ENCODE measurements at regions not wholly inside any gene's neighbourhood (a gene's known extent, or its start where the extent isn't known, plus 50 kb on each side); places are given as distances from the start of the nearest gene placed in this dataset.
"Not testable (repeated sequence)": the region's sequence is repeated elsewhere in the genome, so short reads cannot be mapped to it uniquely, and the experiment has no call there.

GRCh38 chr1:101121504-101121903 is 95.9 kb upstream of the DPH5 start:
- DNase-seq (ENCODE audit: low read depth) = no peak
- TF ChIP-seq CTCF (conservative IDR thresholded peaks at IDR 0.05; ENCODE audit: low read depth, low read length) = no peak
- no peak overlapping the region for H3K4me3 ChIP-seq (ENCODE audit: low read depth, low read length)

GRCh38 chr1:101120868-101121267 is 95.3 kb upstream of the DPH5 start:
- TF ChIP-seq CTCF (conservative IDR thresholded peaks at IDR 0.05; ENCODE audit: low read depth, low read length) = no peak
- DNase-seq (ENCODE audit: low read depth) = no peak

GRCh38 chr1:101119289-101119688 is 93.7 kb upstream of the DPH5 start:
- no peak for DNase-seq (ENCODE audit: low read depth)
- no peak for TF ChIP-seq CTCF (conservative IDR thresholded peaks at IDR 0.05; ENCODE audit: low read depth, low read length)
- H3K4me3 ChIP-seq (ENCODE audit: low read depth, low read length) = no peak overlapping the region

More at GRCh38 chr1:101120868-101121267, 95.3 kb upstream of the DPH5 start:
- no peak overlapping the region for H3K4me3 ChIP-seq (ENCODE audit: low read depth, low read length)

GRCh38 chr1:101116006-101116405 is 90.4 kb upstream of the DPH5 start:
- no peak overlapping the region for H3K4me3 ChIP-seq (ENCODE audit: low read depth, low read length)
- no peak for TF ChIP-seq CTCF (conservative IDR thresholded peaks at IDR 0.05; ENCODE audit: low read depth, low read length)
- DNase-seq (ENCODE audit: low read depth) = no peak

GRCh38 chr1:101115112-101115511 is 89.5 kb upstream of the DPH5 start:
- no peak overlapping the region for H3K4me3 ChIP-seq (ENCODE audit: low read depth, low read length)
- no peak for TF ChIP-seq CTCF (conservative IDR thresholded peaks at IDR 0.05; ENCODE audit: low read depth, low read length)
- DNase-seq (ENCODE audit: low read depth) = no peak

GRCh38 chr1:101114128-101114527 is 88.5 kb upstream of the DPH5 start:
- H3K4me3 ChIP-seq (ENCODE audit: low read depth, low read length); DNase-seq (ENCODE audit: low read depth): not testable (repeated sequence)

GRCh38 chr1:101112051-101112780 is 86.6 kb upstream of the DPH5 start:
- TF ChIP-seq CTCF (conservative IDR thresholded peaks at IDR 0.05; ENCODE audit: low read depth, low read length) = no peak
- DNase-seq (ENCODE audit: low read depth) = no peak

More at GRCh38 chr1:101112051-101112780, 86.6 kb upstream of the DPH5 start:
- H3K4me3 ChIP-seq (ENCODE audit: low read depth, low read length) = no peak overlapping the region
